ENCODE measurements at regions not wholly inside any gene's neighbourhood (a gene's known extent, or its start where the extent isn't known, plus 50 kb on each side); places are given as distances from the start of the nearest gene placed in this dataset.

DNA sequence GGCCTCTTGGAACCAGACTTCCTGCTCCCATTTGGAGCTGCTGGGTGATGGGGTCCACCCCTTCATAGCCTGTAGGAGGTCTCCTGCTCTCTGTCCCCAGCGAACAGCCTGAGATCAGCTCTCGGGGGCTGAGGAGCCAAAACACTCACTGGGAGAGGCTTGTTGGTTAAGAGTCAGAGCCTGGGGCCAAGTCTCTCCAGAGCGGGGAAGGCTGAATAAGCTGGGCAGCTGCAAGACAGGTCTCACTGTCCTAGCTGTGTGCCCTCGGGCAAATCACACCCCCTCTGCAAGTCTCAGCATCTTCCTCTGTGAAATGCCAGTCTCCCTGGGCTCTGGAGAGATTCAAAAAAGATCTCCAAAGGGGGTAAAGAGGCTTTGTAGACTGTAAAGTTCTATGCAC, 174.6 kb downstream of the WSCD1 start:
- H3K27me3 ChIP-seq (ENCODE audit: insufficient read depth, low read depth, severe bottlenecking): no peaks in the 10 kb centered on the region
- no peak for DNase-seq

DNA sequence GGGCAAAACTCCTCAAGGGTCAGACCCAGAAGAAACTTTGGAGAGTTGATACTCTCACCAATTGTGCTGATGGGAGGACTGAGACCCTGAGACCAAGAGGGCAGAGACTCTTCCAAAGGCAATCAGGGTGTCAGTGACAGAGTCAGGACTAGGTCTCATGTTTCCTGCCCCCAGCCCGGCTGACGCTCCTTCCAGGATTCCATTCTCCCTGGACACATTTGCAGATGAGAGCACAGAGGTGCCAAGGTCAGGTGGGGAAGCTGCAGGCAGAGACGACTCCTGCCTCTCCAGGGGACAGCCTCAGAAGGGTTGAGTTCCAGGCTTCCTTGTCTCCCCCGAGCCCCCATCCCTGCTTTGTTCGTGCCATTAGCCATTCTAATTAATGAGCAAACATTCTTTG, 174.1 kb downstream of the WSCD1 start:
- Histone ChIP-seq H3K4me3 (ENCODE audit: low read depth, low read length) (no peak overlapping the region), H3K9me3 (ENCODE audit: severe bottlenecking) (no peaks in the 10 kb centered on the region), H3K27me3 (ENCODE audit: insufficient read depth, low read depth, severe bottlenecking) (no peaks in the 10 kb centered on the region), H3K27ac (no peak overlapping the region), H3K36me3 (no peaks in the 10 kb centered on the region)
- no peak for TF ChIP-seq CTCF (IDR thresholded peaks at IDR 0.05; ENCODE audit: low read depth, low read length)
- no peak for DNase-seq

More for the DNA sequence above, 174.6 kb downstream of the WSCD1 start:
- TF ChIP-seq CTCF (IDR thresholded peaks at IDR 0.05; ENCODE audit: low read depth, low read length): no peak
- Histone ChIP-seq H3K27ac (no peak overlapping the region), H3K36me3 (no peaks in the 10 kb centered on the region), H3K4me3 (ENCODE audit: low read depth, low read length) (no peak overlapping the region), H3K9me3 (ENCODE audit: severe bottlenecking) (peaks cover under 1% of the 10 kb centered on the region)

DNA sequence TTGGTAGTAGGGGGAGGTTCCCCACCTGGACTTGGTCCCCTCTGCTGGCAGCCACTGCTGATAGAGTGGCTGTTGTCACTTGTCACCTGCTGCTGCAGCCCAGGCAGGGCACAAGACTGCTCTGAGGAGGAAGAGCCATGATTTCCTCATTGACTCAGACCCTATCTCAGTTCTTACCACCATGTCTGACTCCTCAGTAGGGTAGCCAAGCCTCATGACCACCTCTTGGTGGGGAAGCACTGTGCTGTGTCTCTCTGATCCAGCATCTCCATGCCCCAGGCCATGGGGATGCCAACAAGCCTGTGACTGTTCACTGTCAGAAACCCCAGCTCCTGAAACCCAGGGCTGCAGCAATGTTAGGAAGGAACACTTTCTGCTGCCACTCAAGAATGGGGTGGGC, 173.0 kb downstream of the WSCD1 start:
- TF ChIP-seq CTCF (IDR thresholded peaks at IDR 0.05; ENCODE audit: low read depth, low read length): no peak
- DNase-seq: no peak
- Histone ChIP-seq H3K9me3 (ENCODE audit: severe bottlenecking) (no peaks in the 10 kb centered on the region), H3K27ac (no peak overlapping the region), H3K36me3 (no peaks in the 10 kb centered on the region), H3K27me3 (ENCODE audit: insufficient read depth, low read depth, severe bottlenecking) (no peaks in the 10 kb centered on the region), H3K4me3 (ENCODE audit: low read depth, low read length) (no peak overlapping the region)

DNA sequence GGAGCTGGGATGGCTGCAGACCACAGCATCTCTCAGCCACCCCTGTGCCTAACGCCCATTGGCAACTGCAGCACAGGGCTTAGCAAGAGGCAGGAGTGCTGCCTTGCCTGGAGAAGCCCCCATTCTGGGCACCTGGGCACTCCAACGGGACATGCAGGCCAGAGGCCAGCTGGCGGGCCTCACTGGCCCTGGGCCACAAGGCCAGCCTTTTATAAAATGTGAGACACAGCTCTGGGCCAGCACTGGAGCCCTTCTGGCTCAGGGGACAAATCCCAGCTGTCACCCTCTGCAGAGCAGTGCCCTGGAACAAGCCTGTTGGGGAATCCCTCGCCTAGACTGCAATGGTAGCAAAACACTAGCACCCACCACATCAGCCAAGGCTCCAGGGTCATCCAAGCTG, 171.8 kb downstream of the WSCD1 start:
- Histone ChIP-seq H3K27me3 (ENCODE audit: insufficient read depth, low read depth, severe bottlenecking) (no peaks in the 10 kb centered on the region), H3K4me3 (ENCODE audit: low read depth, low read length) (no peak overlapping the region), H3K27ac (no peak overlapping the region), H3K9me3 (ENCODE audit: severe bottlenecking) (no peaks in the 10 kb centered on the region), H3K36me3 (no peaks in the 10 kb centered on the region)
- DNase-seq: peak; percentile 30
- TF ChIP-seq CTCF (IDR thresholded peaks at IDR 0.05; ENCODE audit: low read depth, low read length): no peak

- Histone ChIP-seq H3K9me3 (ENCODE audit: severe bottlenecking) (no peaks in the 10 kb centered on the region), H3K27ac (no peak overlapping the region), H3K4me3 (ENCODE audit: low read depth, low read length) (no peak overlapping the region), H3K27me3 (ENCODE audit: insufficient read depth, low read depth, severe bottlenecking) (no peaks in the 10 kb centered on the region), H3K36me3 (no peaks in the 10 kb centered on the region)
- TF ChIP-seq CTCF (IDR thresholded peaks at IDR 0.05; ENCODE audit: low read depth, low read length): no peak
- no peak for DNase-seq
Observed at GRCh38 chr17:6241381-6241780, 171.2 kb downstream of the WSCD1 start.

GRCh38 chr17:6240601-6241000, 170.4 kb downstream of the WSCD1 start:
- Histone ChIP-seq H3K27ac (no peak overlapping the region), H3K9me3 (ENCODE audit: severe bottlenecking) (no peaks in the 10 kb centered on the region), H3K36me3 (no peaks in the 10 kb centered on the region), H3K4me3 (ENCODE audit: low read depth, low read length) (no peak overlapping the region), H3K27me3 (ENCODE audit: insufficient read depth, low read depth, severe bottlenecking) (no peaks in the 10 kb centered on the region)
- no peak for TF ChIP-seq CTCF (IDR thresholded peaks at IDR 0.05; ENCODE audit: low read depth, low read length)
- DNase-seq: no peak
